Epithelial cell of esophagus (primary cell): ENCODE measurements at regions not wholly inside any gene's neighbourhood (a gene's known extent, or its start where the extent isn't known, plus 50 kb on each side); places are given as distances from the start of the nearest gene placed in this dataset.

Experiments
- DNase-seq: peaks from one replicate; pipeline ENCODE4 v3.0.0; 2010; ENCODE audit warnings: low read depth
- H3K4me3 ChIP-seq: 2 replicates; pipeline ENCODE4 v1.5.1; 2011; ENCODE audit warnings: mild to moderate bottlenecking, low read length, control low read depth
- CTCF ChIP-seq: IDR thresholded peaks from 2 replicates; pipeline ENCODE4 v1.5.1; 2011; ENCODE audit warnings: low read depth, mild to moderate bottlenecking, low read length, control low read depth, inconsistent platforms; ENCODE audit not compliant: insufficient read depth; ENCODE audit errors: missing control alignments

- H3K4me3 ChIP-seq, result no peak overlapping the region
- no peak for TF ChIP-seq CTCF
- no peak for DNase-seq
Measured at GRCh38 chr3:134704133-134704532, 53.3 kb upstream of the KY start.

- H3K4me3 ChIP-seq, result no peak overlapping the region
- peak; percentile 24 for DNase-seq
- TF ChIP-seq CTCF, result no peak
Measured at GRCh38 chr3:134704556-134704955, 53.7 kb upstream of the KY start.

GRCh38 chr3:134707908-134708597, 57.2 kb upstream of the KY start:
- H3K4me3 ChIP-seq, result no peak overlapping the region
- DNase-seq, result no peak
- no peak for TF ChIP-seq CTCF

- no peak overlapping the region for H3K4me3 ChIP-seq
- TF ChIP-seq CTCF, result no peak
- no peak for DNase-seq
Measured at GRCh38 chr3:134708671-134709070, 57.8 kb upstream of the KY start.

- no peak overlapping the region for H3K4me3 ChIP-seq
- DNase-seq, result no peak
- TF ChIP-seq CTCF, result no peak
Measured at GRCh38 chr3:134709076-134709475, 58.3 kb upstream of the KY start.

GRCh38 chr3:134709561-134710312, 58.9 kb upstream of the KY start:
- no peak overlapping the region for H3K4me3 ChIP-seq
- no peak for TF ChIP-seq CTCF
- no peak for DNase-seq
